ENCODE measurements at regions not wholly inside any gene's neighbourhood (a gene's known extent, or its start where the extent isn't known, plus 50 kb on each side); places are given as distances from the start of the nearest gene placed in this dataset.
"Not testable (repeated sequence)": the region's sequence is repeated elsewhere in the genome, so short reads cannot be mapped to it uniquely, and the experiment has no call there.

DNA sequence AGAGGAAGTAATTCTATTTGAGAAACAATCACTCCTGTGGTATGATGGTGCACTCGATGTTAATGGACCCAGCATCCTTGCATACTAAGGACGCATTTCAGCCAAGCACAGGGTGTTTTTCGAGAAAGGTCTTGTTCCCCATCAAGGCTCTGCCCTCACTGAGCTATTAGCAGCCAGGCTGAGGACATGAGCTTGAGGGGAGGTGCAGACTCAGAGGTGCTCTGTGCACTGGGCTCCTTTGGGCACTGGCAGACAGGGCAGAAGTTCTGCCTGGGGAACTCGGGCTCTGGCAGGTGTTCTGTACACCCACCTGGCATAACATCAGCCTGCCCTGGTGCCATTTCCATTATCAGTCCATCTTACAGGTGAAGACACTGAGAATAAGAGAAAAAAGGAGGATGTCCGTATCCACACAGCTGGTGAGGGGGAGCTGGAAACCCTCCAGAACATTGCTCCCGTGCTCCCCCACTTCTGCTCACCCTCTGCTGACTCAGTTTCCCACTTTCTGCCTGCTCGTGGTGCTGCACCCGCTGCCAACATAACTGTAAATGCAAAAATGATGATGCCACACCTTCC lies 92.7 kb upstream of the RET start:
- POLR2A ChIA-PET: no interaction called here
- CTCF ChIA-PET: no interaction called here

GRCh38 chr10:42984761-42985325 lies 92.0 kb upstream of the RET start:
- CTCF ChIA-PET: no interaction called here
- POLR2A ChIA-PET: no interaction called here

GRCh38 chr10:42985436-42986316 lies 91.2 kb upstream of the RET start:
- ChIA-PET CTCF (no interaction called here), POLR2A (no interaction called here)

GRCh38 chr10:42986633-42987032 lies 90.2 kb upstream of the RET start:
- CTCF ChIA-PET: no interaction called here

GRCh38 chr10:42987121-42987541 lies 89.7 kb upstream of the RET start:
- ChIA-PET CTCF (no interaction called here), POLR2A (no interaction called here)

More at GRCh38 chr10:42986633-42987032, 90.2 kb upstream of the RET start:
- POLR2A ChIA-PET: no interaction called here

DNA sequence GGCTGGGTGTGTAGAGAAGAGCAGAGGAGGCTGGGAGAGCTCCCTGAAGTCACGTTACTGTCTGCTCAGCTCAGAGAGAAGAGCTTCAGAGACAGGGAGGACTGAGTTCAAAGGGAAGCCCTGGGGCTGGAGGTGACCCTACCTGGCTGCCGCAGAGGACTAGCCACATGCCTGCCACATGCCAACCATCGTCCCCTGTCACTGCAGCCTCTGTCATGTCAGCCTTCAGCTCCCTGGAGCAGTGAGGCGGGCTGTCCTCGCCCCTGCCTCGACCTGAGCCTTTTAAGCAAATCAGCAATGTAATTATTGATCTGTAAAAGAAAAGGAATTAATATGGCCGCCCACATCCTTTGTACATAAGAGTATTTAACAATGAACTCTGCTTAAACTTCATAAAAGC lies 89.3 kb upstream of the RET start:
- CTCF ChIA-PET: no interaction called here
- POLR2A ChIA-PET: no interaction called here

- CTCF ChIA-PET: no interaction called here
- POLR2A ChIA-PET: no interaction called here
These were observed 88.8 kb upstream of the RET start for GRCh38 chr10:42988069-42988468.

DNA sequence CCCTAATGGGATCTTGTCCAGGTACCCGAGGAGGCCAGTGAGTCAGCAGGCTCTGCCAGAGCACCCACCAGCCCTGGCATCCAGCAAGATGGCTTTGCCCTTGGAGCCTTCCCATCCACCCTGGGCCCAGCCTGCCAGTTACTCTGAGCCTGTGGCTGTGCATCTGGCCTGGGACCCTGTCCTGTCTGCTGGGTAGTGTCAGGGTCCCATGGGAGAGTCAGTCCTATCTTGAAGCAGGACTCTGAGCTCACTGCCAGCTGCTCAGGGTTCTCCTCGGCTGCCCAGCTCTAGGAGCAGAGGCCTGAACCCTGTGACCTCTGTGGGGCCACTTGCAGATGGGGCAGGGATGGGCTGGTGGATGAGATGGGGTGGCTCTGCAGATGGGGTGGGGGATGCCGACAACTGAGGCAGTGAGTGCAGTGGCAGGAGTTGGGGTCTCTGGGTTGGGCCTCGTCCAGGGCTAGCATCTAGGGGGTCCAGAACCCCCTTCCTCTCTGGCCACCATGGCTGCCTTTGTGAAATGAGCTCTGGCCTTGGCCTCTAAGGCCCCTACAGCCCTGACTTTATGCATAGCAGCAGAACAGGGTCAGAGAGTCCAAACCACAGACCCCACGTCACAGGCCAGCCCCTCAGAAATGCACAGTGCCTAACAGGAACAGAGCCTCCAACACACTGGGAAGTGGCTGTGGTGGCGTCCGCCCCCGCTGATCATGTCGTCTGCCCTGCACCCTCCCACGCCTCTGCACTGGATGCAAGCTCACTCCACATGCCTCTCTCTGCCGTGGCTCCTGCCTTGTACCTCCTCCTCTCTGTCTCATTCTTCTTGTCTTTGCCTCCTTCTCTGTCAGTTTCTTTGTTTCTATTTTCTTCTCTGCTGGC lies 88.1 kb upstream of the RET start:
- POLR2A ChIA-PET: no interaction called here
- CTCF ChIA-PET: no interaction called here

GRCh38 chr10:42989481-42989921 lies 87.4 kb upstream of the RET start:
- POLR2A ChIA-PET: no interaction called here
- CTCF ChIA-PET: no interaction called here

- POLR2A ChIA-PET: no interaction called here
These were observed 86.7 kb upstream of the RET start for GRCh38 chr10:42990016-42990720.

GRCh38 chr10:42990721-42991441 lies 86.0 kb upstream of the RET start:
- CTCF ChIA-PET: no interaction called here
- POLR2A ChIA-PET: no interaction called here

More at GRCh38 chr10:42990016-42990720, 86.7 kb upstream of the RET start:
- CTCF ChIA-PET: no interaction called here

DNA sequence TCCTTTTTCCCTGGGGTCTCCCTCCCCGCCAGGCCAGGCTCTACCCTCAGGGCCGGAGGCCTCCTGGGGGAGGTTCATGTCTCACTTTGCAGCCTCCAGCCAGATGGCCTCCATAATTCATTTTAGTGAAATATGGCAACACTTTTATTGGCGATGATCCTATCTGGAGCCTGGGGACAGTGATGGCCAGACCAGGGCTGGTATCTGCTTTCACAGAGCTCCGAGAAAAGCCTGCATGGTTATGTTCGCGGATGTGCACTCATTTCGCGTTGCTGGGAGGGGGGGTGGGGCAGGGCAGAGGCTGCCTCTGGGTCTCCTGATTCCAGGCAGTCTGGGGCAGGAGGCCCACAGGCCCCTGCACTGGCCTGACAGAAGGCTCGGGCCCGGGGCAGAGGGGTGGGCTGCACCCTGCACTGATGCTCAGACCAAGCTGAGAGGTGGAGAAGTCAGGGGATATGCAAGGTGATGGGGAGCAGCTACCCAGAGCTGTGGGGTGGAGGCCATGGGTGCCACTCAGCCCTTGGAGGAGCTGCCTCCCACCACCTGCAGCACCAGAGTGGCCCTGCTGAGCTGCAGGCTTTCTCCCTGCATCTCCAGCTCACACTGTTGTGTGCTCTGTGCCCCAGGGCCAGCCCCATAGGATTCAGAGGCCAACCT lies 85.3 kb upstream of the RET start:
- CTCF ChIA-PET: no interaction called here
- POLR2A ChIA-PET: no interaction called here

DNA sequence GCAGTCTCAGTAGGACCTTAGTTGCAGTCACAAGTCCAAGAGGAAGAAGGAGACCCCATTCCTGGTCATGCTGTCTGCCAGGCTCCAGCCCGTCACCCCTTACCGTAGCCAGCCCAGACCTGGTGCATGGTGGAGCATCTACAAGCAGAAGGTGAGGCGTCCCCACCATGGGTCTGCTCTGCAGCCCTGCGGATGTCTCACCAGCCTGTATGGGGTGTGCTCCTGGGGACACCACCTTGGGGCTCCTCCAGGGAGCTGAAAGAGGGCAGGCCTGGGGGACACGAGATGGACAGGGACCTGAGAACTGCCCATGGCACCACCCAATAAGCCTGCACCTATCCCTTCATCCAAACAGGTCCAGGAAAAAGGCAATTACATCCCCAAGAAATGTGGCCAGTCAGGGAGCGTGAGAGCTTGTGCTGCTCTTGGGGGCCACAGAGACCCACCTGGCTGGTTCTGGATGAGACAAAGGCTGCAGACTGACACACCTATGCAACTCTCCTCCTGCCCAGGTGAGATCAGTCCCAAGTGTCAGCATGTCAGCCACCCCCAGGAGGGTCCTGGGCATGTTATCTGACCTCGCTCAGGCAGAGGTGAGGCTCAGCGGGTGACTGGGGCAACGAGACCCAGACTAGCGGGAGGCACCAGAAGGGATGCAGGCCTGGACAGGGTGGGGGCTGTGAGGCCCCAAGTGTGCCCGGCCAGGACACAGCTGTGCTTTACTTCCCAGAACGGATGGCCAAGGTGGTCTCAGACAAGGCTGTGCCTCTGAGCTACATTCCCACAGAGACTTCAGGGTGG lies 84.5 kb upstream of the RET start:
- ChIA-PET POLR2A (no interaction called here), CTCF (no interaction called here)

- ChIA-PET CTCF (no interaction called here), POLR2A (no interaction called here)
These were observed 83.9 kb upstream of the RET start for GRCh38 chr10:42992957-42993390.

- POLR2A ChIA-PET, CTCF ChIA-PET: not testable (repeated sequence)
These were observed 82.0 kb upstream of the RET start for GRCh38 chr10:42994909-42995308.

DNA sequence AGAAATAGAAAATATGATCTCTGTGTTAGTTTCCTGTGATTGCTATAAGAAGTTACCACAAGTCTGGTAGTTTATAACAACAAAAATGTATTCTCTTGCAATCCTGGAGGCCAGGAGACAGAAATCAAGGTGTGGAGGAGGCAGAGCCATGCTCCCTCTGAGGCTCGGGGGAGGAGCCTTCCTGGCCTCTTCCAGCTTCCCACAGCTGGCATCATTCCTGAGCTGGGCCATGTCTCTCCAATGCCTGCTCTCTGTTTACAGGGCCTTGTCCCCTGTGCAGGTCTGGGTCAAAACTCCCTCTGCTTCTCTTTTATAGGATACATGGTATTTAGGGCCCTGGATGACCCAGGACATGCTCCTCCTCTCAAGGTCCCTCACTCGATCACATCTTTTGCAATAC lies 81.3 kb upstream of the RET start:
- ChIA-PET CTCF (no interaction called here), POLR2A (no interaction called here)

DNA sequence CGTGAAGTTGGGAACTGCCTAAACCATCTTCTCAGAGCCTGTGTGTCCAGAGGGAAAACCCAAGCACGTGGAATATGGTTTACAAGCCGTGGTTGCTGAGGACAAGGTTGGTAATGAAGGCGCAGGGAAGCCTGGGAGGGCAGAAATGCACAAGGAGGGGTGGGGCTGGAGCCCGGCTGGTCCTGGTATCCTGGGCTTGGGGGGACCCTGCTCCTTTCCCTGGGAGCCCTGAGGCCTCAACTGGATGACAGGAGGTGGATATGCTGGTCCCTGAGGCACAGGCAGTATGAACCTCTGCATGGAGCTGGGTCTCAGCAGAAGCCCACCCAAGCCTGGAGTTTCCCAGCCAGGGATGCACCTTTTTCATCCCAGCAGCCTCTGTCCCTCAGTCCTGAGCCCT lies 80.3 kb upstream of the RET start:
- POLR2A ChIA-PET: no interaction called here
- CTCF ChIA-PET: interaction anchor here (0.9 kb wide), 1 partner anchor 131 kb away, joined by 3 read pairs; no protein-coding TSS in a partner anchor
